Prostate gland (tissue), 2 donors: ENCODE measurements at regions not wholly inside any gene's neighbourhood (a gene's known extent, or its start where the extent isn't known, plus 50 kb on each side); places are given as distances from the start of the nearest gene placed in this dataset.

Source experiments
- CTCF ChIP-seq, 4 experiments: fragments of 200-600 bp in 2 of 4; fragments of 450-650 bp in 2 of 4; sonication (generic) in 2 of 4; IDR thresholded peaks; 1 replicate in 3 of 4; 2 replicates in 1 of 4; pipeline ENCODE4 v1.5.1; 2016 to 2019; ENCODE audit warnings: antibody characterized with exemption in 4 of 4, mild to moderate bottlenecking in 2 of 4, moderate library complexity in 2 of 4
- POLR2A ChIP-seq: fragments of 450-650 bp; IDR thresholded peaks from one replicate; pipeline ENCODE4 v1.6.1; 2016; ENCODE audit warnings: antibody characterized with exemption, mild to moderate bottlenecking

GRCh38 chr10:88106366-88106765 is 242.9 kb downstream of the PTEN start:
- TF ChIP-seq POLR2A (no peak), CTCF (IDR thresholded peaks at IDR 0.05) (no peak)
